ENCODE measurements at regions not wholly inside any gene's neighbourhood (a gene's known extent, or its start where the extent isn't known, plus 50 kb on each side); places are given as distances from the start of the nearest gene placed in this dataset.
"Not testable (repeated sequence)": the region's sequence is repeated elsewhere in the genome, so short reads cannot be mapped to it uniquely, and the experiment has no call there.

- no peak overlapping the region for H3K27ac ChIP-seq
- H3K4me3 ChIP-seq = peak overlapping the region; percentile 67
- no peaks in the 10 kb centered on the region for H3K27me3 ChIP-seq
- H3K4me1 ChIP-seq = no peaks in the 10 kb centered on the region
- H3K36me3 ChIP-seq = no peaks in the 10 kb centered on the region
- peak; percentile 89 to 90 for DNase-seq
- no peaks in the 10 kb centered on the region for H3K9me3 ChIP-seq (replicated peaks)
Observed at GRCh38 chr6:27753668-27754407, 158.4 kb downstream of the OR2B2 start.

GRCh38 chr6:27752038-27752885, 159.9 kb downstream of the OR2B2 start:
- H3K4me1 ChIP-seq = no peaks in the 10 kb centered on the region
- no peaks in the 10 kb centered on the region for H3K27me3 ChIP-seq
- no peak overlapping the region for H3K27ac ChIP-seq
- DNase-seq = peak; percentile 37 to 84
- H3K36me3 ChIP-seq = no peaks in the 10 kb centered on the region
- peak overlapping the region; percentile 67 for H3K4me3 ChIP-seq
- no peaks in the 10 kb centered on the region for H3K9me3 ChIP-seq (replicated peaks)

GRCh38 chr6:27748661-27749060, 163.5 kb downstream of the OR2B2 start:
- no peaks in the 10 kb centered on the region for H3K9me3 ChIP-seq (replicated peaks)
- no peaks in the 10 kb centered on the region for H3K36me3 ChIP-seq
- no peak overlapping the region for H3K4me3 ChIP-seq
- DNase-seq = no peak
- H3K27me3 ChIP-seq = no peaks in the 10 kb centered on the region
- no peaks in the 10 kb centered on the region for H3K4me1 ChIP-seq
- H3K27ac ChIP-seq = no peak overlapping the region

- Histone ChIP-seq H3K27ac (no peak overlapping the region), H3K4me1 (no peaks in the 10 kb centered on the region), H3K4me3 (no peak overlapping the region), H3K9me3 (replicated peaks) (no peaks in the 10 kb centered on the region), H3K36me3 (no peaks in the 10 kb centered on the region), H3K27me3 (no peaks in the 10 kb centered on the region)
- DNase-seq = no peak
Observed at GRCh38 chr6:27747637-27748036, 164.6 kb downstream of the OR2B2 start.

GRCh38 chr6:27746860-27747259, 165.3 kb downstream of the OR2B2 start:
- H3K36me3 ChIP-seq; H3K27ac ChIP-seq; DNase-seq; H3K4me1 ChIP-seq; H3K4me3 ChIP-seq; H3K27me3 ChIP-seq; H3K9me3 ChIP-seq (replicated peaks): not testable (repeated sequence)

- H3K4me1 ChIP-seq = no peaks in the 10 kb centered on the region
- no peaks in the 10 kb centered on the region for H3K36me3 ChIP-seq
- H3K9me3 ChIP-seq (replicated peaks) = no peaks in the 10 kb centered on the region
- no peak overlapping the region for H3K27ac ChIP-seq
- no peaks in the 10 kb centered on the region for H3K27me3 ChIP-seq
- DNase-seq = no peak
- H3K4me3 ChIP-seq = no peak overlapping the region
Observed at GRCh38 chr6:27743787-27744186, 168.4 kb downstream of the OR2B2 start.

GRCh38 chr6:27742833-27743573, 169.2 kb downstream of the OR2B2 start:
- Histone ChIP-seq H3K27ac (no peak overlapping the region), H3K4me1 (no peaks in the 10 kb centered on the region), H3K9me3 (replicated peaks) (no peaks in the 10 kb centered on the region), H3K27me3 (no peaks in the 10 kb centered on the region), H3K36me3 (no peaks in the 10 kb centered on the region), H3K4me3 (no peak overlapping the region)
- DNase-seq = no peak

- not testable (repeated sequence) for H3K27me3 ChIP-seq; H3K4me1 ChIP-seq; H3K4me3 ChIP-seq; H3K27ac ChIP-seq; H3K36me3 ChIP-seq; H3K9me3 ChIP-seq (replicated peaks); DNase-seq
Observed at GRCh38 chr6:27739902-27740301, 172.3 kb downstream of the OR2B2 start.

- DNase-seq = no peak
- no peaks in the 10 kb centered on the region for H3K27me3 ChIP-seq
- no peaks in the 10 kb centered on the region for H3K9me3 ChIP-seq (replicated peaks)
- no peak overlapping the region for H3K4me3 ChIP-seq
- H3K27ac ChIP-seq = no peak overlapping the region
- no peaks in the 10 kb centered on the region for H3K4me1 ChIP-seq
- H3K36me3 ChIP-seq = no peaks in the 10 kb centered on the region
Observed at GRCh38 chr6:27736686-27737085, 175.5 kb downstream of the OR2B2 start.

GRCh38 chr6:27728442-27728841, 183.8 kb downstream of the OR2B2 start:
- H3K4me1 ChIP-seq = no peaks in the 10 kb centered on the region
- no peaks in the 10 kb centered on the region for H3K9me3 ChIP-seq (replicated peaks)
- no peak overlapping the region for H3K27ac ChIP-seq
- H3K27me3 ChIP-seq = no peaks in the 10 kb centered on the region
- DNase-seq = no peak
- no peaks in the 10 kb centered on the region for H3K36me3 ChIP-seq
- H3K4me3 ChIP-seq = no peak overlapping the region

GRCh38 chr6:27726619-27727023, 185.6 kb downstream of the OR2B2 start:
- Histone ChIP-seq H3K4me3 (no peak overlapping the region), H3K36me3 (no peaks in the 10 kb centered on the region), H3K4me1 (no peaks in the 10 kb centered on the region), H3K9me3 (replicated peaks) (no peaks in the 10 kb centered on the region), H3K27ac (no peak overlapping the region), H3K27me3 (no peaks in the 10 kb centered on the region)
- no peak for DNase-seq

- no peak overlapping the region for H3K4me3 ChIP-seq
- H3K4me1 ChIP-seq = no peaks in the 10 kb centered on the region
- no peaks in the 10 kb centered on the region for H3K27me3 ChIP-seq
- no peak for DNase-seq
- H3K27ac ChIP-seq = no peak overlapping the region
- no peaks in the 10 kb centered on the region for H3K9me3 ChIP-seq (replicated peaks)
- H3K36me3 ChIP-seq = no peaks in the 10 kb centered on the region
Observed at GRCh38 chr6:27720607-27721580, 191.3 kb downstream of the OR2B2 start.

- H3K4me3 ChIP-seq; H3K36me3 ChIP-seq; H3K27me3 ChIP-seq; H3K27ac ChIP-seq; H3K4me1 ChIP-seq; DNase-seq; H3K9me3 ChIP-seq (replicated peaks): not testable (repeated sequence)
Observed at GRCh38 chr6:27719039-27719438, 193.2 kb downstream of the OR2B2 start.

GRCh38 chr6:27706431-27706830, 205.8 kb downstream of the OR2B2 start:
- DNase-seq = no peak
- no peak overlapping the region for H3K27ac ChIP-seq
- no peaks in the 10 kb centered on the region for H3K9me3 ChIP-seq (replicated peaks)
- H3K4me1 ChIP-seq = no peaks in the 10 kb centered on the region
- no peaks in the 10 kb centered on the region for H3K27me3 ChIP-seq
- no peaks in the 10 kb centered on the region for H3K36me3 ChIP-seq
- H3K4me3 ChIP-seq = no peak overlapping the region

Data from SJCRH30 (cell line).